Natural killer cell (primary cell): ENCODE measurements at regions not wholly inside any gene's neighbourhood (a gene's known extent, or its start where the extent isn't known, plus 50 kb on each side); places are given as distances from the start of the nearest gene placed in this dataset.

Source experiments
- ATAC-seq, 3 donors: fragments of 150-1000 bp in 2 of 3; fragments of 200-7000 bp in 1 of 3; cut with Tn5 transposase; 1 replicate in 1 of 3; 2 replicates in 2 of 3; pipeline ENCODE4 v1.10.0; 2021; ENCODE audit warnings: mild to moderate bottlenecking in 2 of 3, moderate library complexity in 2 of 3
- DNase-seq, 2 donors: peaks; one replicate each; pipeline versions ENCODE4 v3.0.0 to v3.0.0-alpha.2; 2013 to 2021; ENCODE audit warnings: mixed read lengths in 1 of 2
- H3K27ac ChIP-seq: one replicate; pipeline ENCODE4 v1.5.1; 2013; ENCODE audit warnings: mild to moderate bottlenecking, low read length
- H3K27me3 ChIP-seq: one replicate; pipeline ENCODE4 v1.6.1; 2013; ENCODE audit warnings: low read length; ENCODE audit not compliant: control insufficient read depth, insufficient read depth
- H3K36me3 ChIP-seq: one replicate; pipeline ENCODE4 v1.6.1; 2013; ENCODE audit warnings: low read length; ENCODE audit not compliant: control insufficient read depth, insufficient read depth
- H3K4me1 ChIP-seq: one replicate; pipeline ENCODE4 v1.6.1; 2013; ENCODE audit warnings: low read length; ENCODE audit not compliant: control insufficient read depth, insufficient read depth
- H3K4me3 ChIP-seq: one replicate; pipeline ENCODE4 v1.5.1; 2013; ENCODE audit warnings: low read length
- H3K9me3 ChIP-seq: one replicate; pipeline ENCODE4 v1.6.1; 2013; ENCODE audit warnings: low read length; ENCODE audit not compliant: control insufficient read depth, insufficient read depth
- H3K27ac Mint-ChIP-seq, 2 donors: one replicate each; pipeline ENCODE4 v1.8.0; 2022; ENCODE audit warnings: mild to moderate bottlenecking in 2 of 2, mixed read lengths in 2 of 2, moderate library complexity in 1 of 2
- H3K27me3 Mint-ChIP-seq, 2 donors: one replicate each; pipeline ENCODE4 v1.8.0; 2022; ENCODE audit warnings: low read depth in 2 of 2, mixed read lengths in 2 of 2
- H3K36me3 Mint-ChIP-seq: one replicate; pipeline ENCODE4 v1.8.0; 2022; ENCODE audit warnings: mixed read lengths
- H3K4me1 Mint-ChIP-seq, 2 donors: one replicate each; pipeline ENCODE4 v1.8.0; 2022; ENCODE audit warnings: mixed read lengths in 2 of 2
- H3K4me3 Mint-ChIP-seq: one replicate; pipeline ENCODE4 v1.8.0; 2022; ENCODE audit warnings: mild to moderate bottlenecking, moderate library complexity, mixed read lengths
- H3K9me3 Mint-ChIP-seq, 2 donors: one replicate each; pipeline ENCODE4 v1.8.0; 2022; ENCODE audit warnings: mixed read lengths in 2 of 2
- CTCF ChIP-seq: fragments of 200-600 bp; IDR thresholded peaks from one replicate; pipeline ENCODE4 v1.8.0; 2022; ENCODE audit warnings: antibody characterized with exemption
- WGBS: methylation state at CpG from one replicate; pipeline ENCODE4 v1.1.7; 2013; ENCODE audit warnings: missing lambda C conversion rate; ENCODE audit not compliant: insufficient coverage; 5-methylcytosine and 5-hydroxymethylcytosine counted together
- intact Hi-C: fragments of 100-400 bp; cut with micrococcal nuclease; formaldehyde crosslinking; loops from one replicate; pipeline ENCODE4 v1.14.2; 2022

DNA sequence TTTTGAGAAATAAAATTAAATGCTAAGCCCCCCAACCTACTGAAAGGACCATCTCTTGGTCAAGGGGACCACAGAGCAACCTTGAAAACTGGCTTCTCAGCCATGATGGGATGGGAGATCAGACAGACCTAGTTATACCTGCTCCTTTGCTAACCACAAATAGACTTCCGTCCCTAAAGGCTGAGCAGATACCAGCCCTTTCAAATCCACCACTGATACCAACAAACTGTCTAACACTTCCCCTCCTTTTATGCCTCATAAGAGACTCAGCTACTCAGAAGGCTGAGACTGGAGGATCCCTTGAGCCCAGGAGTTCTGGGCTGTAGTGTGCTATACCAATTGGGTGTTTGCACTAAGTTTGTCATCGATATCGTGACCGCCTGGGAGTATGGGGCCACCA, 407.3 kb downstream of the SIPA1L2 start:
- H3K27ac Mint-ChIP-seq = no peak overlapping the region
- intact Hi-C loops = no loop called here

GRCh38 chr1:232221802-232222499, 408.0 kb downstream of the SIPA1L2 start:
- Histone ChIP-seq H3K9me3 (no peaks in the 10 kb centered on the region), H3K27me3 (no peaks in the 10 kb centered on the region), H3K4me3 (no peak overlapping the region), H3K27ac (no peak overlapping the region), H3K4me1 (no peaks in the 10 kb centered on the region), H3K36me3 (no peaks in the 10 kb centered on the region)
- TF ChIP-seq CTCF = no peak
- Mint-ChIP-seq H3K4me1 (peaks cover 0 to 5% of the 10 kb centered on the region in 2 donors), H3K27me3 (peaks cover 6 to 9% of the 10 kb centered on the region in 2 donors), H3K36me3 (no peaks in the 10 kb centered on the region), H3K9me3 (no peaks in the 10 kb centered on the region), H3K4me3 (no peak overlapping the region), H3K27ac (no peak overlapping the region)
- 86% methylated on average over 3 of the region's 3 CpGs for WGBS
- ATAC-seq (no peak), DNase-seq (no peak)
- intact Hi-C loops = no loop called here

More for the DNA sequence above, 407.3 kb downstream of the SIPA1L2 start:
- TF ChIP-seq CTCF = no peak
- Mint-ChIP-seq H3K4me1 (peaks cover 0 to 5% of the 10 kb centered on the region in 2 donors), H3K9me3 (no peaks in the 10 kb centered on the region), H3K27me3 (peaks cover 6 to 13% of the 10 kb centered on the region in 2 donors), H3K4me3 (no peak overlapping the region), H3K36me3 (no peaks in the 10 kb centered on the region)
- Histone ChIP-seq H3K9me3 (no peaks in the 10 kb centered on the region), H3K4me1 (no peaks in the 10 kb centered on the region), H3K4me3 (no peak overlapping the region), H3K27me3 (no peaks in the 10 kb centered on the region), H3K27ac (no peak overlapping the region), H3K36me3 (no peaks in the 10 kb centered on the region)
- DNase-seq (no peak), ATAC-seq (no peak)
- 99% methylated on average over 4 of the region's 4 CpGs for WGBS

DNA sequence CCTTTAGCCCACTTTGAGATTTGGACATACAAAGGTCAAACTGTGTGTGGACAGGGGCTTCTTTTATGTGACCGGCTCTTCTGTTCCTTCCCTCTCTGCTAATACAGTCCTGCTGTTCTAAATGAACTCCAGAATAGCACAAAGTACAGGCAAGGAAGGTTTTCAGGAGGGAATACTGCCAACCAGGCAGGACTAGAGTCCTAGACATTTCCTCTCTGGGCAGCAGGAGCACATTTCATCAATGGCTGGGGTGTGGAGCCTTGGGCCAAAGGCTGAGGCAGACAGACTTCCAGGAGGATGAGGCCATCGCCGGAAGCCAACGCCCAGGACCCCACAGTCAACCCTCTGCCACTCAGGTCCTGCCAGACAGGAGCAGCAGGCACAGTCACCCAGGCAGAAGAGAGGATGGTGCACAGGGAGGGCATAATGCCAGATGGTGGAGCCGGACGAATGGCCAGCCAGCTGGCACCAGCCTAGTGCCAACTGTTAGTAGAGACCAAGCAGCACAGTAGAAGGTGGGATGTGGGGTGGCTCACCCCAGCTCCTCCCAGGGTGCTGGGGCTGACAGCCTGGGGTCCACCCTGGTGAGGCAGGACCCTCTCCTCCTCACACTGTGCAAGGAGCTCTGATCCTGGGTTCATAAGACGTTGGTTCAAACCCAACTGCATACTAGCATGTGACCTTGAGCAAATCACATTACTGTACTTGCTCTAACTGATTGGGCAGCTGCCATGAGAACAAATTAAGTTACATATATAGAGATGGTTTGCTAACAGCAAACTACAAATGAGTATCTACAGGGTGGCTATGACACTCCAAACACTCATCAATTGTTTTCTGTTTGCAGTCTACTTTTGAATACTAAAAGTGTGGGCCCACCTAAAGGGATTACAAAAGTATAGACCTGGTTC, 410.7 kb downstream of the SIPA1L2 start:
- no peak overlapping the region for H3K4me3 Mint-ChIP-seq
- WGBS = 91% methylated on average over 7 of the region's 7 CpGs
- H3K36me3 Mint-ChIP-seq = no peaks in the 10 kb centered on the region
- ATAC-seq = no peak
- Histone ChIP-seq H3K36me3 (no peaks in the 10 kb centered on the region), H3K27ac (no peak overlapping the region), H3K9me3 (no peaks in the 10 kb centered on the region), H3K4me3 (no peak overlapping the region), H3K4me1 (no peaks in the 10 kb centered on the region), H3K27me3 (no peaks in the 10 kb centered on the region)
- peaks cover 0 to 3% of the 10 kb centered on the region in 2 donors for H3K27me3 Mint-ChIP-seq
- H3K9me3 Mint-ChIP-seq = no peaks in the 10 kb centered on the region
- intact Hi-C loops = no loop called here
- DNase-seq = no peak
- no peaks in the 10 kb centered on the region for H3K4me1 Mint-ChIP-seq
- no peak for TF ChIP-seq CTCF
- no peak overlapping the region for H3K27ac Mint-ChIP-seq
